Suprapubic skin (tissue), 3 donors: ENCODE measurements at regions not wholly inside any gene's neighbourhood (a gene's known extent, or its start where the extent isn't known, plus 50 kb on each side); places are given as distances from the start of the nearest gene placed in this dataset.

Source experiments
- EP300 ChIP-seq: sonication (generic); formaldehyde crosslinking; IDR thresholded peaks from one replicate; pipeline ENCODE4 v1.6.1; 2017; ENCODE audit warnings: antibody characterized with exemption
- POLR2A ChIP-seq, 2 donors: fragments of 450-650 bp; IDR thresholded peaks; one replicate each; pipeline ENCODE4 v1.6.1; 2017; ENCODE audit warnings: antibody characterized with exemption in 2 of 2, mild to moderate bottlenecking in 2 of 2, moderate library complexity in 2 of 2
- TF ChIP-seq, protein P1 (sequence below), 2 donors: fragments of 200-600 bp in 1 of 2; fragments of 450-650 bp in 1 of 2; sonication (generic) in 1 of 2; IDR thresholded peaks; one replicate each; pipeline ENCODE4 v1.5.1; 2016 to 2019; ENCODE audit warnings: antibody characterized with exemption in 2 of 2, mild to moderate bottlenecking in 1 of 2, moderate library complexity in 1 of 2

- no peak for TF ChIP-seq POLR2A (IDR thresholded peaks at IDR 0.05)
- TF ChIP-seq, protein P1, sequence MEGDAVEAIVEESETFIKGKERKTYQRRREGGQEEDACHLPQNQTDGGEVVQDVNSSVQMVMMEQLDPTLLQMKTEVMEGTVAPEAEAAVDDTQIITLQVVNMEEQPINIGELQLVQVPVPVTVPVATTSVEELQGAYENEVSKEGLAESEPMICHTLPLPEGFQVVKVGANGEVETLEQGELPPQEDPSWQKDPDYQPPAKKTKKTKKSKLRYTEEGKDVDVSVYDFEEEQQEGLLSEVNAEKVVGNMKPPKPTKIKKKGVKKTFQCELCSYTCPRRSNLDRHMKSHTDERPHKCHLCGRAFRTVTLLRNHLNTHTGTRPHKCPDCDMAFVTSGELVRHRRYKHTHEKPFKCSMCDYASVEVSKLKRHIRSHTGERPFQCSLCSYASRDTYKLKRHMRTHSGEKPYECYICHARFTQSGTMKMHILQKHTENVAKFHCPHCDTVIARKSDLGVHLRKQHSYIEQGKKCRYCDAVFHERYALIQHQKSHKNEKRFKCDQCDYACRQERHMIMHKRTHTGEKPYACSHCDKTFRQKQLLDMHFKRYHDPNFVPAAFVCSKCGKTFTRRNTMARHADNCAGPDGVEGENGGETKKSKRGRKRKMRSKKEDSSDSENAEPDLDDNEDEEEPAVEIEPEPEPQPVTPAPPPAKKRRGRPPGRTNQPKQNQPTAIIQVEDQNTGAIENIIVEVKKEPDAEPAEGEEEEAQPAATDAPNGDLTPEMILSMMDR (IDR thresholded peaks at IDR 0.05), result no peak
- TF ChIP-seq EP300, result no peak
Observed at GRCh38 chr18:77969972-77970371, 720.3 kb downstream of the GALR1 start.
